ENCODE measurements at regions not wholly inside any gene's neighbourhood (a gene's known extent, or its start where the extent isn't known, plus 50 kb on each side); places are given as distances from the start of the nearest gene placed in this dataset.
"Not testable (repeated sequence)": the region's sequence is repeated elsewhere in the genome, so short reads cannot be mapped to it uniquely, and the experiment has no call there.

DNA sequence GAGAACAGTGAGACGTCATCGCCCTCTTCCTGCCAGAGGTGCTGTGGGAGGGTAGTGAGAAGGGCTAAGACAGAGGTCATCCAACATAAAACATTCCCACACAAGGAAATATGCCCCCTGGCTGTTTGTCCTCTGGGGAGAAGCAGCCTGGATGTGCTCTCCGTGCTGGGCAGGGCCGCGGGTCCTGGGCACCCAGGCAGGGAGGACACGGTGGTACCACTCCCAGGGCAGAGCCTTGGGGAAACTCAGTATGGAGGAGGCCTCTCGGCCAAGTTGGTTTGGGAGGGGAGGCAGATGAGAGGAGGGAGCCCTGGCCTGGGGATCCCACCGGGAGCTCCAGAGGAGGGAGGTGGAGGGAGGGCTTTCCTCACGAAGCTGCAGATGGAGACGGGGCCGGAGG is 129.4 kb downstream of the GLRX3 start:
- WGBS (ENCODE audit: missing lambda C conversion rate), result 8% methylated on average over 11 of the region's 11 CpGs
- H3K4me3 ChIP-seq, result no peak overlapping the region
- POLR2A ChIA-PET, result no interaction called here
- TF ChIP-seq RAD21 (conservative IDR thresholded peaks at IDR 0.05 in 1 of 2, IDR thresholded peaks at IDR 0.05 in 1 of 2) (no peak), ZC3H11A (IDR thresholded peaks at IDR 0.05) (no peak), POLR2AphosphoS2 (conservative IDR thresholded peaks at IDR 0.05; ENCODE audit: low read length) (no peak), NFE2L2 (conservative IDR thresholded peaks at IDR 0.05; ENCODE audit: low read length) (no peak)
- TF ChIP-seq, protein P1, sequence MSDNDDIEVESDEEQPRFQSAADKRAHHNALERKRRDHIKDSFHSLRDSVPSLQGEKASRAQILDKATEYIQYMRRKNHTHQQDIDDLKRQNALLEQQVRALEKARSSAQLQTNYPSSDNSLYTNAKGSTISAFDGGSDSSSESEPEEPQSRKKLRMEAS (IDR thresholded peaks at IDR 0.05), result no peak
- H3K27ac ChIP-seq, result no peak overlapping the region
- FAIRE-seq (no peak), DNase-seq (ENCODE audit: low read depth in 1 of 2, low spot score in 1 of 2) (no peak), ATAC-seq (no peak)
- H3K4me1 ChIP-seq, result no peaks in the 10 kb centered on the region
- no peak overlapping the region for H3K4me2 ChIP-seq
- 0 out of 3 replicates have a peak, but pooled peaks cover 6% of the 10 kb centered on the region for H3K9me3 ChIP-seq
- CTCF ChIA-PET, result no interaction called here

DNA sequence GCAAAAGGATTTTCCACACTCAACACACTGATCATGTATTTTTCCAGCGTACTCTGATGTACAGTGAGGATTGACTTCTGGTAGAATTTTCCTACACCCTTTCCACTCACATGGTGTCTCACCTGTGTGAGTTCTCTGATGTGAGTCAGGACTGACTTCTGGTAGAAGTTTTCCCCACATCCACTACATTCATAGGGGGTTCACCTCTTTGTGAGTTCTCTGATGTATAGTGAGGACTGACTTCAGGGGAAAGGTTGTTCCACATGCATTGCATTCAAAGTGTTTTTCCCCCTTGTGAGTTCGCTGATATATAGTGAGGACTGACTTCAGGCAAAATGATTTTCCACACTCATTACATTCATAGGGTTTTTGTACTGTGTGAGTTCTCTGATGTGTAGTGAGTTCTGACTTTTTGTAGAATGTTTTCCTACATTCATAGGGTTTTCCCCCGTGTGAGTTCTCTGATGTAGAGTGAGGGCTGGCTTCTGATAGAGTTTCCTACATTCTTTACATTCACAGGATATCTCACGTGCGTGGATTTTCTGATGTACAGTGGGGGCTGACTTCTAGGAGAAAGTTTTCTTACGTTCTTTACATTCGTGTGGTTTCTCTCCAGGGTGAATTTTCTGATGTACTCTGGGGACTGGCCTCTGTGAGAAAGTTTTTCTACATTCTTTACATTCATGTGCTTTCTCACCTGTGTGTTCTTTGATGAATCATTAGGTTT is 146.5 kb downstream of the GLRX3 start:
- ATAC-seq (no peak), FAIRE-seq (no peak), DNase-seq (ENCODE audit: low read depth in 1 of 2, low spot score in 1 of 2) (no peak)
- ChIA-PET CTCF (no interaction called here), POLR2A (no interaction called here)
- Histone ChIP-seq H3K9me3 (peaks cover 51% of the 10 kb centered on the region), H3K4me3 (no peak overlapping the region), H3K27ac (no peak overlapping the region), H3K4me2 (no peak overlapping the region), H3K4me1 (no peaks in the 10 kb centered on the region)
- WGBS (ENCODE audit: missing lambda C conversion rate), result 11% methylated on average over 7 of the region's 7 CpGs
- no peak for TF ChIP-seq SMC3 (IDR thresholded peaks at IDR 0.05)
- TF ChIP-seq, protein P2, sequence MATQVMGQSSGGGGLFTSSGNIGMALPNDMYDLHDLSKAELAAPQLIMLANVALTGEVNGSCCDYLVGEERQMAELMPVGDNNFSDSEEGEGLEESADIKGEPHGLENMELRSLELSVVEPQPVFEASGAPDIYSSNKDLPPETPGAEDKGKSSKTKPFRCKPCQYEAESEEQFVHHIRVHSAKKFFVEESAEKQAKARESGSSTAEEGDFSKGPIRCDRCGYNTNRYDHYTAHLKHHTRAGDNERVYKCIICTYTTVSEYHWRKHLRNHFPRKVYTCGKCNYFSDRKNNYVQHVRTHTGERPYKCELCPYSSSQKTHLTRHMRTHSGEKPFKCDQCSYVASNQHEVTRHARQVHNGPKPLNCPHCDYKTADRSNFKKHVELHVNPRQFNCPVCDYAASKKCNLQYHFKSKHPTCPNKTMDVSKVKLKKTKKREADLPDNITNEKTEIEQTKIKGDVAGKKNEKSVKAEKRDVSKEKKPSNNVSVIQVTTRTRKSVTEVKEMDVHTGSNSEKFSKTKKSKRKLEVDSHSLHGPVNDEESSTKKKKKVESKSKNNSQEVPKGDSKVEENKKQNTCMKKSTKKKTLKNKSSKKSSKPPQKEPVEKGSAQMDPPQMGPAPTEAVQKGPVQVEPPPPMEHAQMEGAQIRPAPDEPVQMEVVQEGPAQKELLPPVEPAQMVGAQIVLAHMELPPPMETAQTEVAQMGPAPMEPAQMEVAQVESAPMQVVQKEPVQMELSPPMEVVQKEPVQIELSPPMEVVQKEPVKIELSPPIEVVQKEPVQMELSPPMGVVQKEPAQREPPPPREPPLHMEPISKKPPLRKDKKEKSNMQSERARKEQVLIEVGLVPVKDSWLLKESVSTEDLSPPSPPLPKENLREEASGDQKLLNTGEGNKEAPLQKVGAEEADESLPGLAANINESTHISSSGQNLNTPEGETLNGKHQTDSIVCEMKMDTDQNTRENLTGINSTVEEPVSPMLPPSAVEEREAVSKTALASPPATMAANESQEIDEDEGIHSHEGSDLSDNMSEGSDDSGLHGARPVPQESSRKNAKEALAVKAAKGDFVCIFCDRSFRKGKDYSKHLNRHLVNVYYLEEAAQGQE (IDR thresholded peaks at IDR 0.05), result no peak
- TF ChIP-seq KDM5A (IDR thresholded peaks at IDR 0.05), result no peak
- TF ChIP-seq KDM1A (IDR thresholded peaks at IDR 0.05; ENCODE audit: low read depth), result no peak

DNA sequence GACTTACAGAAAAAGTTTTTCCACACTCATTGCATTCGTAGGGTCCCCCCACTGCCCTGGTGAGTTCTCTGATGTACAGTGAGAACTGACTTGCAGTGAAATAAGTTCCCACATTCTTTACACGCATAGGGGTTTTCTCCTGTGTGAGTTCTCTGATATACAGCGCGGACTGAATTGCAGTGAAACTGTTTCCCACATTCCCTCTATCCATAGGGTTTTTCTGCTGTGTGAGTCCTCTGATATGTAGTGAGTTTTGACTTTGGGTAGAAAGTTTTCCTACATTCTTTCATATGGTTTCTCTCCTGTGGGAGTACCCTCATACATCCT is 147.0 kb downstream of the GLRX3 start:
- ATAC-seq (no peak), FAIRE-seq (no peak), DNase-seq (ENCODE audit: low read depth in 1 of 2, low spot score in 1 of 2) (no peak)
- no peaks in the 10 kb centered on the region for H3K4me1 ChIP-seq
- H3K4me2 ChIP-seq, result no peak overlapping the region
- TF ChIP-seq TP53 (CRISPR knock-in tag; IDR thresholded peaks at IDR 0.05) (no peak), CBX2 (IDR thresholded peaks at IDR 0.05; ENCODE audit: borderline replicate concordance, low read depth) (no peak), ZFP36 (IDR thresholded peaks at IDR 0.05; ENCODE audit: borderline replicate concordance, partially characterized antibody) (no peak), HDAC2 (IDR thresholded peaks at IDR 0.05) (no peak), POLR2A (IDR thresholded peaks at IDR 0.05; ENCODE audit: low read length) (no peak), NR3C1 (IDR thresholded peaks at IDR 0.05) (no peak), MYC (IDR thresholded peaks at IDR 0.05; ENCODE audit: borderline replicate concordance, low read length) (no peak), ZNF302 (CRISPR knock-in tag; IDR thresholded peaks at IDR 0.05) (no peak), CHD4 (IDR thresholded peaks at IDR 0.05; ENCODE audit: borderline replicate concordance) (no peak), RARB (CRISPR knock-in tag; IDR thresholded peaks at IDR 0.05) (no peak), FOSB (CRISPR knock-in tag; IDR thresholded peaks at IDR 0.05) (no peak), RAD21 (conservative IDR thresholded peaks at IDR 0.05 in 1 of 2, IDR thresholded peaks at IDR 0.05 in 1 of 2) (no peak), CEBPB (IDR thresholded peaks at IDR 0.05) (no peak), FOSL2 (IDR thresholded peaks at IDR 0.05) (no peak), FOSL2 (CRISPR knock-in tag; IDR thresholded peaks at IDR 0.05) (no peak), HOXA7 (CRISPR knock-in tag; IDR thresholded peaks at IDR 0.05) (no peak), SREBF2 (IDR thresholded peaks at IDR 0.05) (no peak)
- TF ChIP-seq, protein P2 (IDR thresholded peaks at IDR 0.05), result no peak
- CTCF ChIA-PET, result no interaction called here
- H3K4me3 ChIP-seq, result no peak overlapping the region
- WGBS (ENCODE audit: missing lambda C conversion rate), result 40% methylated on average over 4 of the region's 4 CpGs
- POLR2A ChIA-PET, result no interaction called here
- H3K9me3 ChIP-seq, result peaks cover 51% of the 10 kb centered on the region
- H3K27ac ChIP-seq, result no peak overlapping the region

DNA sequence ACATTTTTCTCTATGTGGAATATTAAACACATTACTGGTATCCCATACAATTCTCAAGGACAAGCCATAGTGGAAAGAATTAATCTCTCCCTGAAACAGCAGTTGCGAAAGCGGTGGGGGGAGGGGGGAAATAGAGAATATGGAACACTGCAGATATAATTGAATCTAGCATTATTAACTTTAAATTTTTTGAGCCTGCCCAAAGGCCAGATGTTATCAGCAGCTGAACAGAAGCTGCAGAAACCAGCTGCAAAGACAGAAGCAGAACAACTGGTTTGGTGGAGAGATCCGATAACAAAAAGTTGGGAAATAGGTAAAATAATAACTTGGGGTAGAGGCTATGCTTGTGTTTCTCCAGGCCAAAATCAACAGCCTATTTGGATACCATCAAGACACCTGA is 159.6 kb downstream of the GLRX3 start:
- FAIRE-seq; DNase-seq (ENCODE audit: low read depth in 1 of 2, low spot score in 1 of 2); H3K9me3 ChIP-seq; H3K4me2 ChIP-seq; H3K4me3 ChIP-seq; POLR2A ChIA-PET; CTCF ChIA-PET; H3K4me1 ChIP-seq; H3K27ac ChIP-seq; ATAC-seq: not testable (repeated sequence)
- WGBS (ENCODE audit: missing lambda C conversion rate), result 1% methylated on average over 3 of the region's 3 CpGs

Measured in A549 (cell line).